ENCODE measurements at regions not wholly inside any gene's neighbourhood (a gene's known extent, or its start where the extent isn't known, plus 50 kb on each side); places are given as distances from the start of the nearest gene placed in this dataset.
"Not testable (repeated sequence)": the region's sequence is repeated elsewhere in the genome, so short reads cannot be mapped to it uniquely, and the experiment has no call there.

DNA sequence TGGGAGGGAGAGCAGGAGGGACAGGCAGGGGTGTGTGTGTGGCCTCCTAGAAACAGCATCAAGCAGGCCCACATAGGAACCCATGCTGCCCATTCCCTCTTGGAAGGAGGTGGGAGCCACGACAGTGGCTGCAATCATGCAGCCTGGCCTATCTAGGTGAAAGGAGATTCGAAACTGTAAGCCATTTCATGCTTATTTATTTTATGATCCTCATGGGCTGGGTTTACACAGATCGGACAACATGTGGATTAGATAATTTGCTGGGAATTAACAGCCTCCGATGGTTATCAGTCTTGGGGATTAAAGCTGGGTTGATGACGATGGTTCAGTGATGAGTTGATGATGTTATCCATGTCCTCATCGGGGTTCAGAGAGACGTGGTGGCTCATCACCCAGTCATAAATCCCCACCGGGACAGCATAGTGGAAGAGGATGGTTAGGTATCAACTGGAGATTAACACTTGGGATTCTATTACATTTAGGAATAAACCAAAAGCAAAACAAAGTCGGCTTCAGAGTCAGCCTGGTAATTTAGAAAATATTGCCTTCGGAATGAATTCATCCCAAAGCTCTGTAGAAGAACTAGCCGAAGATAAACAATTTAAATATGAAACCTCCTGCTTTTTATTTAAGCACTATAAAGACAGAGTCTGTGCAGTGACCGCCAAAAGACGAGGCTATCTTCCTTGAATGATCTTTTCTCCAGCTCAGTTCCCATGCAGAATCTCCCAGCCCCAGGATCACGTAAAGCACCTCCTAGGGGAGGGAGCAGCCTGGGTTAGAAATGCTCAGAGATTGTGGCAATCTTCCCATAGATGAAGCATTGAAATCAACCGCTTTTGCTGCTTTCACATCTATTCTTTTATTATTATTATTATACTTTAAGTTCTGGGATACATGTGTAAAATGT is 252.8 kb downstream of the FOXD2 start:
- H3K4me1 ChIP-seq = no peaks in the 10 kb centered on the region
- DNase-seq = peak; percentile 1
- no peak for TF ChIP-seq CTCF (IDR thresholded peaks at IDR 0.05 in 8 of 11, conservative IDR thresholded peaks at IDR 0.05 in 3 of 11)
- TF ChIP-seq POLR2A (IDR thresholded peaks at IDR 0.05) = no peak
- no peak for TF ChIP-seq POLR2AphosphoS5 (IDR thresholded peaks at IDR 0.05)
- no peaks in the 10 kb centered on the region for H3K9me3 ChIP-seq
- H3K27me3 ChIP-seq (replicated peaks in 1 of 7) = peaks cover 0 to 44% (median 6%) of the 10 kb centered on the region in 7 donors
- H3K36me3 ChIP-seq = no peaks in the 10 kb centered on the region
- intact Hi-C loops (cut with DNase I; ENCODE audit: low total_unique reads) = no loop called here
- WGBS, 5 donors = 84 to 92% (median 88%) methylated on average over 15 of the region's 15 CpGs
- no peak overlapping the region for H3K27ac ChIP-seq
- H3K4me3 ChIP-seq = no peak overlapping the region

- WGBS, 5 donors = 87 to 92% (median 89%) methylated on average over 4 of the region's 4 CpGs
Observed at GRCh38 chr1:47691293-47691692, 253.4 kb downstream of the FOXD2 start.

GRCh38 chr1:47692196-47692595 is 254.4 kb downstream of the FOXD2 start:
- no peaks in the 10 kb centered on the region for H3K4me1 ChIP-seq
- H3K4me3 ChIP-seq = no peak overlapping the region
- DNase-seq = peak; percentile 15
- intact Hi-C loops (cut with DNase I; ENCODE audit: low total_unique reads) = no loop called here
- TF ChIP-seq POLR2AphosphoS5 (IDR thresholded peaks at IDR 0.05) (no peak), POLR2A (IDR thresholded peaks at IDR 0.05) (no peak), CTCF (IDR thresholded peaks at IDR 0.05 in 8 of 11, conservative IDR thresholded peaks at IDR 0.05 in 3 of 11) (no peak)
- no peak overlapping the region for H3K27ac ChIP-seq
- 95 to 99% (median 95%) methylated on average over 7 of the region's 7 CpGs for WGBS, 5 donors
- H3K36me3 ChIP-seq = no peaks in the 10 kb centered on the region
- no peaks in the 10 kb centered on the region for H3K9me3 ChIP-seq
- H3K27me3 ChIP-seq (replicated peaks in 1 of 7) = peaks cover 0 to 42% (median 6%) of the 10 kb centered on the region in 7 donors

More at GRCh38 chr1:47691293-47691692, 253.4 kb downstream of the FOXD2 start:
- H3K4me1 ChIP-seq; H3K4me3 ChIP-seq; H3K27ac ChIP-seq; H3K9me3 ChIP-seq; intact Hi-C loops (cut with DNase I; ENCODE audit: low total_unique reads); H3K36me3 ChIP-seq: not testable (repeated sequence)
- peak; percentile 12 for DNase-seq
- H3K27me3 ChIP-seq (replicated peaks in 1 of 7) = peaks cover 0 to 44% (median 6%) of the 10 kb centered on the region in 7 donors

DNA sequence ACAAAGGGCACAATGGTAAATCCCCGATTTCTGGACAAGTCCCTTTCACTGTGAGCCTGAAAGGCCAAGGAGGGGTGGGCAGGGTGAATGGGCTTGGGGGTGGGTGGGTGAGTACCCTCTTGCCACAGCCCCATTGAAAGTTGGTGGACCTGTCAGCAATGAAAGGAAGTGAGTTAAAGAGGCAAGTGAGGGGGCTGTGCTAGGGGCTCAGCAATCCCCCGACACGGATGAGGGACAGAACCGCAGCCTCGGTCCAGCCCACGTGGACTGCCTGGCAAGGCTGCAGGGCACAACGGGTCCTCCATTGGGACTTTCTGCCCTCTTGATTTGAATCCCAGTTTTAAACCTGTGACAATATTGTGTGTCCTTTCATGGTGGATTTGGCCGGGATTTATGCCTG is 255.3 kb downstream of the FOXD2 start:
- no peak overlapping the region for H3K27ac ChIP-seq
- TF ChIP-seq POLR2AphosphoS5 (IDR thresholded peaks at IDR 0.05) (no peak), POLR2A (IDR thresholded peaks at IDR 0.05) (no peak), CTCF (IDR thresholded peaks at IDR 0.05 in 8 of 11, conservative IDR thresholded peaks at IDR 0.05 in 3 of 11) (no peak)
- no peaks in the 10 kb centered on the region for H3K36me3 ChIP-seq
- DNase-seq = peak; percentile 23
- H3K9me3 ChIP-seq = no peaks in the 10 kb centered on the region
- intact Hi-C loops (cut with DNase I; ENCODE audit: low total_unique reads) = no loop called here
- H3K27me3 ChIP-seq (replicated peaks in 1 of 7) = peaks cover 0 to 33% (median 3%) of the 10 kb centered on the region in 7 donors
- WGBS, 5 donors = 80 to 93% (median 91%) methylated on average over 7 to 8 of the region's 8 CpGs
- H3K4me3 ChIP-seq = no peak overlapping the region
- H3K4me1 ChIP-seq = no peaks in the 10 kb centered on the region
